ENCODE measurements at regions not wholly inside any gene's neighbourhood (a gene's known extent, or its start where the extent isn't known, plus 50 kb on each side); places are given as distances from the start of the nearest gene placed in this dataset.

GRCh38 chr2:3059141-3059925 is 318.3 kb downstream of the EIPR1 start:
- DNase-seq: no peak

- no peak for DNase-seq
These were observed 323.6 kb downstream of the EIPR1 start for GRCh38 chr2:3054066-3054465.

- no peak for DNase-seq
These were observed 326.4 kb downstream of the EIPR1 start for GRCh38 chr2:3051266-3051665.

GRCh38 chr2:3046170-3046865 is 331.3 kb downstream of the EIPR1 start:
- DNase-seq: no peak

GRCh38 chr2:3045318-3045921 is 332.2 kb downstream of the EIPR1 start:
- no peak for DNase-seq

- no peak for DNase-seq
These were observed 332.9 kb downstream of the EIPR1 start for GRCh38 chr2:3044587-3045317.

- no peak for DNase-seq
These were observed 333.9 kb downstream of the EIPR1 start for GRCh38 chr2:3043726-3044125.

- no peak for DNase-seq
These were observed 334.7 kb downstream of the EIPR1 start for GRCh38 chr2:3042601-3043585.

- no peak for DNase-seq
These were observed 335.6 kb downstream of the EIPR1 start for GRCh38 chr2:3041841-3042600.

GRCh38 chr2:3041246-3041645 is 336.4 kb downstream of the EIPR1 start:
- DNase-seq: no peak

GRCh38 chr2:3040496-3041140 is 337.0 kb downstream of the EIPR1 start:
- DNase-seq: no peak

GRCh38 chr2:3040066-3040428 is 337.6 kb downstream of the EIPR1 start:
- no peak for DNase-seq

GRCh38 chr2:3039188-3040065 is 338.2 kb downstream of the EIPR1 start:
- DNase-seq: no peak

- DNase-seq: no peak
These were observed 339.0 kb downstream of the EIPR1 start for GRCh38 chr2:3038636-3039035.

- DNase-seq: no peak
These were observed 340.1 kb downstream of the EIPR1 start for GRCh38 chr2:3037196-3038194.

- DNase-seq: no peak
These were observed 341.0 kb downstream of the EIPR1 start for GRCh38 chr2:3036432-3037125.

- no peak for DNase-seq
These were observed 342.1 kb downstream of the EIPR1 start for GRCh38 chr2:3035385-3036050.

Measured in hematopoietic multipotent progenitor cell treated with erythropoietin and hydrocortisone succinate and interleukin-3 and kit ligand, for 4 days (in vitro differentiated cells).